ENCODE measurements at regions not wholly inside any gene's neighbourhood (a gene's known extent, or its start where the extent isn't known, plus 50 kb on each side); places are given as distances from the start of the nearest gene placed in this dataset.

DNA sequence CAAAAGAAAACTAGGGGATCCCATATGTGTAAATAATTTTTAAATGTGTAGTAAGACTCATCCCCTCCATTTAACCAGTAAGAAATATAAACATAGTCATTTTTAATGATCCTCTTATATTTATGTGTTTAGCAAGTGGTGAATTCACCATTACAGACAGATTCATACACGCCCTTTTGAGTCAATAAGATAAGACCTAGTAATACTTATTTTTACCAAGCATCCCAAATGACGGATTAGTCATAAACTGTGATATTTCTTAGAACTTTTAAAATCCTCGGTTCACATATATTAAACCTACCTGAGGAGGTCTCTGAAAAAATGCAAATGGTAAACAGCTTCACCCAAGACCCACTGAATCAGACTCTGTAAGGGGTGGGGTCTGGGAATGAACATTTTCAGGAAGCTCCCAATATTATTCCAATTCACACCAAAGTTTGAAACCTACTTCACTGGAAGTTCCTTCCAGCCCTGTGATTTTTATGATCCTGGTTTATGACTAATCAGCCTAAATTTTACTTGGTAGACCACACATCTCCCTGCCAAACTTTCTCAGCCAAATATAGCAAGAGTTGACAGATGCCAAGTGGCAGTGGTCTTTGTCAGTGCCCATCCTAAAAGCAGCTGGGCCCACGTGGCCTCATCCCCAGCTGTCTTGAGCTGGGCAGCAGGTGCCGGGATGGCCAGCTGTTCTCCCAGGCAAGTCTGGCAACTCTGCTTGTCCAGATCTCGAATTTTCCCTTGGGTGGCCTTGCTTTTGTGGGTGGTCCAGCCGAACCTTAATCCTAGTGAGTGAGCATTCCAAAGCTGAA lies 559.0 kb upstream of the RGMB start:
- CTCF ChIA-PET (ENCODE audit: partially characterized antibody), result interaction anchor here (0.7 kb wide), 1 partner anchor 258 kb away, joined by 3 read pairs; no protein-coding TSS in a partner anchor
- Histone ChIP-seq H3K14ac (ENCODE audit: insufficient read length) (no peak overlapping the region), H3K4me1 (replicated peaks in 1 of 4; ENCODE audit: control insufficient read depth in 3 of 4, insufficient read depth in 4 of 4, low read length in 3 of 4) (no peaks in the 10 kb centered on the region), H3K9me3 (ENCODE audit: insufficient read depth in 2 of 2, low read depth in 1 of 2, low read length in 1 of 2) (no peaks in the 10 kb centered on the region), H2BK120ac (replicated peaks; ENCODE audit: low read depth, low read length) (no peak overlapping the region), H3K4me3 (ENCODE audit: extremely low read depth in 1 of 4, insufficient read depth in 2 of 4, low read depth in 3 of 4, low read length in 4 of 4) (no peak overlapping the region), H4K8ac (ENCODE audit: extremely low read depth, insufficient read depth, low read length) (no peak overlapping the region), H2AFZ (ENCODE audit: low read length) (no peak overlapping the region), H3K4ac (replicated peaks; ENCODE audit: insufficient read length, low read depth, low read length) (no peak overlapping the region), H3K79me1 (ENCODE audit: low read depth, low read length) (no peaks in the 10 kb centered on the region), H2BK5ac (ENCODE audit: low read depth, low read length) (no peak overlapping the region), H4K20me1 (replicated peaks in 1 of 2; ENCODE audit: control insufficient read depth in 1 of 2, insufficient read depth in 2 of 2, low read length in 2 of 2) (no peaks in the 10 kb centered on the region), H4K91ac (replicated peaks; ENCODE audit: insufficient read length, low read length) (no peak overlapping the region), H3K56ac (replicated peaks; ENCODE audit: insufficient read length, low read depth, low read length) (no peak overlapping the region), H2BK12ac (ENCODE audit: low read depth, low read length) (no peak overlapping the region), H2BK20ac (ENCODE audit: low read length) (no peak overlapping the region), H3K79me2 (ENCODE audit: control insufficient read depth in 1 of 2, insufficient read depth in 2 of 2, low read length in 2 of 2) (no peaks in the 10 kb centered on the region), H3K23me2 (ENCODE audit: low read depth, low read length) (no peaks in the 10 kb centered on the region), H4K5ac (ENCODE audit: insufficient read length, low read depth, low read length) (no peak overlapping the region), H3K23ac (ENCODE audit: insufficient read length) (no peak overlapping the region), H3K36me3 (ENCODE audit: control insufficient read depth in 2 of 4, insufficient read depth in 4 of 4, low read length in 3 of 4) (no peaks in the 10 kb centered on the region), H3K27me3 (replicated peaks in 1 of 4; ENCODE audit: control insufficient read depth in 3 of 4, extremely low read depth in 1 of 4, insufficient read depth in 3 of 4, low read length in 3 of 4) (no peaks in the 10 kb centered on the region), H3K9ac (replicated peaks in 1 of 4; ENCODE audit: extremely low read depth in 1 of 4, low read depth in 3 of 4, low read length in 3 of 4) (no peak overlapping the region), H3K27ac (ENCODE audit: low read depth, low read length) (no peak overlapping the region), H3K4me2 (ENCODE audit: insufficient read depth in 1 of 2, low read depth in 2 of 2, low read length in 2 of 2) (no peak overlapping the region), H2BK15ac (ENCODE audit: low read length) (no peak overlapping the region), H3K18ac (ENCODE audit: extremely low read depth, low read length) (no peak overlapping the region), H2AK5ac (ENCODE audit: low read depth, low read length) (no peak overlapping the region)
- FAIRE-seq (no peak), DNase-seq (ENCODE audit: low read depth in 1 of 2, low spot score in 2 of 2) (no peak)
- POLR2A ChIA-PET (ENCODE audit: partially characterized antibody), result no interaction called here
- WGBS, 2 experiments (ENCODE audit: extremely low coverage in 1 of 2, insufficient coverage in 1 of 2, insufficient read length in 1 of 2, insufficient replicate concordance in 2 of 2, low coverage in 1 of 2, low lambda C conversion rate in 2 of 2, missing lambda C conversion rate in 1 of 2), result 96% methylated on average over 7 of the region's 7 CpGs; no CpG with 5 or more reads in 1 of the 2 experiments
- TF ChIP-seq ASH2L (IDR thresholded peaks at IDR 0.05; ENCODE audit: low read length) (no peak), RBBP5 (IDR thresholded peaks at IDR 0.05; ENCODE audit: borderline replicate concordance, low read depth, low read length) (no peak)

Data from H1 (cell line).